CD4-positive, alpha-beta T cell treated with Interleukin-15 for 1 hour (primary cell): ENCODE measurements at regions not wholly inside any gene's neighbourhood (a gene's known extent, or its start where the extent isn't known, plus 50 kb on each side); places are given as distances from the start of the nearest gene placed in this dataset.
"Not testable (repeated sequence)": the region's sequence is repeated elsewhere in the genome, so short reads cannot be mapped to it uniquely, and the experiment has no call there.

Experiments
- DNase-seq: peaks from one replicate; pipeline ENCODE4 v3.0.0-alpha.2; 2020

- DNase-seq = no peak
Observed at GRCh38 chr6:9233226-9233625, 797.9 kb upstream of the SLC35B3 start.

GRCh38 chr6:9225441-9225871, 790.1 kb upstream of the SLC35B3 start:
- no peak for DNase-seq

DNA sequence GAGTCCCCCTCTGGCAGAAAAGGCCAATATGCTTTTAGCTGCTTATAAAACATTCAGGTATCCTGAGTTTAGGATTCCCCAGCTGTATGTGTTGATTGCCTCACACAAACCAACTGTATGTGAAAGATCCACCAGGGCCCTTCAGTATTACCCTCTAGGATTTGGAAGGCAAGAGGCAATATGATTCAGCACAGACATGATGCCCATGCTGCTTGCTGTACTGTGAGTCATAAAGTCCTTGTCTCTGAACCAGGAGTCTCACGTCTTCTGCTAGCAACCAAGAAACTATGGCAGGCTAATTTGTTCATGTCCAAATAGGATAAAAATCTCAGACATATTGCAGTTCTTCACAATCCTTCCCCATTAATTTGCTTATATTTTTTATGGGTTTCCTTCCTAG, 789.2 kb upstream of the SLC35B3 start:
- DNase-seq = no peak

- not testable (repeated sequence) for DNase-seq
Observed at GRCh38 chr6:9213717-9214116, 778.4 kb upstream of the SLC35B3 start.

DNA sequence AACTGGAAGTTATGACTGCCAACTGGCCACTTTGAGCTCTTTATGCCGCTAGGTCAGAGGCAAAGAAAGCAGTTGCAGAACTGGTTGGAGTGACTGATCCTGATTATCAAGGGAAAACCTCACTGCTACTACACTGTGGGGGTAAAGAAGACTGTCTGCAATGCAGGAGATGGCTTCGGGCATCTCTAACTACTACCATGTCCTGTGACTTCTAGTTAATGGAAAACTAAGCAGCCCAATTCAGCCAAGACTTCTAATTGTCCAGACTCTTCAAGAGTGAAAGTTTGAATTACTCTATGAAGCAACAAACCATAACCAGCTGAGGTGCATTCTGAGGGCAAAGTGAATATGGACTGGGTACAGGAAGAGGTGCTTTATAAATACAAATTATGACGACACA, 773.6 kb upstream of the SLC35B3 start:
- DNase-seq = no peak

- no peak for DNase-seq
Observed at GRCh38 chr6:9205645-9206044, 770.3 kb upstream of the SLC35B3 start.

GRCh38 chr6:9204171-9204570, 768.8 kb upstream of the SLC35B3 start:
- DNase-seq = no peak

- DNase-seq = no peak
Observed at GRCh38 chr6:9200712-9201111, 765.4 kb upstream of the SLC35B3 start.

GRCh38 chr6:9197726-9198125, 762.4 kb upstream of the SLC35B3 start:
- DNase-seq = no peak

DNA sequence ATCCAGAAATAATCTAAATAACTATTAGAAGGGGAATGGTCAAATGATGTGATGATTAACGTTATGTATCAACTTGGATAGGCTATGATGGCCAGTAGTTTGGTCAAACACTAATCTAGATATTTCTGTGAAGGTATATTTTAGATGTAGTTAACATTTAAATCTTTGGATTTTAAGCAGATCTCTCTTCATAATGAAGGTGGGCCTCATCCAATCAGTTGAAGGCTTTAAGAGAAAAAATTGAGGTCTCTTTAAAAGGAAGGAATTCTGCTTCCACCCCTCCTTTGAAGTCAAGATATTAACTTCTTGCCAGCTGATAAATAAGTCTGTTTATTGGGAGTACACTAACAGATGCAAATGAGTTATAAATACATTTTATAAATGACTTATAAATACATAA, 760.0 kb upstream of the SLC35B3 start:
- no peak for DNase-seq

DNA sequence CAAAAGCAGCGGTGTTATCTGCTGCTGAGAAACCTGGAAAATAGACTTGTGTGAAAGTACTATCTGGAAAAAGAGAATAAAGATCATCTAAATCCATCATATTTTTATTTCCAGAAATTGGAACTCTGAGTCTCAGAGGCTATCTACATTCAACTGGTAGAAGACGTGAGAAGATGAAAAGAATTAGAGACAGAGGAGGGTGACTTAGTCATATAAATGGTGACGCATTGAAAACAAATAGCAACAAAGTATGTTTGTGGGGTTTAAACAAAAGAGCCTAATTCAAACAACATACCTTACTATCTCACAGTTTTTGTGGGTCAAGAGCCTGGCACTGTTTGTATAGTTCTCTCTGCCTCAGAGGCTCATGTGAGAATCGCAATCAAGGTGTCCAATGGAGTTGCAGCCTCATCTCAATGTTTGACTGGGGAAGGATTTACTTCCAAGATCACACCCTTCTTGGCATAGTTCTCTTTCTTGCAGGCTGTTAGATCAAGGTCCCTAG, 757.1 kb upstream of the SLC35B3 start:
- no peak for DNase-seq

DNA sequence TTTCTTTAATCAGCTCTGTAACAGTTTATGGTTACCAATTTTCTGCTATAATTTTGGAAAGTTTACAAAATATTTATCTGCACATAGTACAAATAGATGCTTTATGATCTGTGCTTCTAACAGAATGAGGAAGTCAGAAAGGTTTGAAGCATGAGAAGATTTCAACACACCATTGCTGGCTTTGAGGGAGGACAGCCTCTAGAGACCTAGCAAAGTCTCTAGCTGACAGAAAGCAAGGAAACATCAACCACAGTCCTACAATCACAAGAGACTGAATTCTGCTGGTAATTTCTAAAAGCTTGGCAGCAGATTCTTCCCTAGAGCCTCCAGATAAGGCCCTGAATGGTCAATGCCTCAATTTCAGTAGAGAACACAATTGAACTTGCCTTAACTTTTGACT, 750.8 kb upstream of the SLC35B3 start:
- DNase-seq = no peak

- DNase-seq = no peak
Observed at GRCh38 chr6:9178071-9178470, 742.7 kb upstream of the SLC35B3 start.

GRCh38 chr6:9173229-9173628, 737.9 kb upstream of the SLC35B3 start:
- DNase-seq = no peak

DNA sequence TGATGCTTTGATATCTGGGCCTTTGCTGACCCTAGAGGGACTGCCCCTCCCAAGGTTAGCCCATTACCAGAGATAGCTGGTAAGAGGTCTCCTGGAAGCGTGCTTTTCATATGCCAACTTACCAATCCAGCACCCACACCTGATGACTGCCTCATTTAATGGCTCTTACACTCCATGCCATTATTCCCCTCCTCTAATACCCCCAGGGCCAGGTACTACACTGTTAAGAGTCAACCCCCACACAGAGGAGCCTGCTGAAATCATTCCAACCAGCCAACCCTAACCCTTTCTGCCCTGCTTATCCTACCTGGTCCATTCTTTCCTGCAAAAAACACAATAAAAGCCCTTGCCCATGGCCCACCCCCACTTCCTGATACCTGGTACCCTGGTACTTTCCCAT, 736.8 kb upstream of the SLC35B3 start:
- no peak for DNase-seq

DNA sequence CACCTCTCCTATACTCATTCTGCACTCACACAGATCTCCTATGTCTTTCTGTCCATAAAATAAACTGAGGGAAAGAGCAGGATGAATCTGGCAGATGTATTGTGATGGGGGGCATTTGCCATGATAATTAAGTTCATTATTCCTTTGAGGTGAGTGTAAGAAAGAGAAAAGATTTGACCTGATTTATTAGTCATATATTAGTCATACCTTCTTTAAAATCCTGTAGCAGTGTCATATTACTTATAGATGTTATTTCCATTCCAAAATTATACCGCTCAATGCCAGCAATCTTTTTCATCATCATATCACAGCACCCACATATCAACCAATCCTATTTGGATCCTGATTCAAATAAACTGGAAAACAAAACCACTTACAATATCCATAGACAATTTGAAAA, 733.3 kb upstream of the SLC35B3 start:
- no peak for DNase-seq

DNA sequence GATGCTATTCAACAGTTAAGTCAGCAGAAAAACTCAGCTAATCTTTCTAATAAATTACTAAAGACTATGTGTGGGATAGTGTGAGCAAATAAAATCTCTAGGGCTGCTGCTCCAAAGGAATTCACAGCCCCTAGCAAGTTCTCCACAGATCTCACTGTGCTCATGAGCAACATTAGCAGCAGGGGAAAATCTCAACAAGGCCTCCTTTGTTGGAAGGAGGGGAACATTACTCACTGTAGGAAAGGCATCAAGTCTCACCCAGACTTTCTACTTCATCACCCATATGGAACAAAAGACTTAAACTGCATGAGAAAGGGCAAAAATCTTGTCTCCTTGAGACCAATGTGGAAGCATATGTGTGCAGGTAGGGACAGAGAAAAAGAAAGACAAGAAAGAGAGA, 726.4 kb upstream of the SLC35B3 start:
- DNase-seq = no peak

GRCh38 chr6:9159051-9159450, 723.7 kb upstream of the SLC35B3 start:
- DNase-seq = no peak

DNA sequence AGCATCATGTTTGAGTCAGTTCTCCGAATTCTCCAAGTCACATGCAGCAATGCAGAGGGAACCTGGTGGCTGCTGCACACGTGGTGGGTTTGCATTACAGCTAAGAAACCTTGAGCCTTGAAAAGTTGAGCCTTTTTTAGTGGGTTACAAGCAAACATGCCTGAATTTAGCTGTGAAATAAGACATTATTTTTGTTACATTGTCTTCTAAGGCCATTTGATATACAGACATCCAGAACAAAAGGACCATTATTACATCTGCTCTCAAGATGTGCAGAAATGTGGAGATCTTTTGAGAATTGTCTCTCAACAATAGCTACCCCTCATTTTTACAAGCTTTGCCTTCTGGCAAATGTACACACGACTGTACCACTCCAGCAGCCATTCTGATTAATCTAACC, 720.5 kb upstream of the SLC35B3 start:
- no peak for DNase-seq

DNA sequence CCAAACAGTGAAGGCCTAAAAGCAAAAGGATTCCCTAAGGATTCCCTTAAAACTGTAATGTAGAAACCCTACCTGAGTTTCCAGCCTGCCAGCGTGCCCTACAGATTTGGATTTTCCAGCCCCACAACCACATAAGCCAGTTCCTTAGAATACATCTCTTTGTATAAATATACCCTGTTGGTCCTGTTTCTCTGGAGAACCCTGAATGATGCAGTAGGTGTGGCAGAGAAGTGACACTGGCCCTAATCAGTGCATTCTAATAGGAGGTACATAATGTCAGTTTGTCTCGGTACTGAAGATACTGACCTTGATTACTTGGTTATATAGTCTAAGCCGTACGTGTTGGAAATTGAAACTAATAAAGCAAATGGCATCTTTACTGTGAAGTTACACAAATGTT, 707.8 kb upstream of the SLC35B3 start:
- DNase-seq = no peak

DNA sequence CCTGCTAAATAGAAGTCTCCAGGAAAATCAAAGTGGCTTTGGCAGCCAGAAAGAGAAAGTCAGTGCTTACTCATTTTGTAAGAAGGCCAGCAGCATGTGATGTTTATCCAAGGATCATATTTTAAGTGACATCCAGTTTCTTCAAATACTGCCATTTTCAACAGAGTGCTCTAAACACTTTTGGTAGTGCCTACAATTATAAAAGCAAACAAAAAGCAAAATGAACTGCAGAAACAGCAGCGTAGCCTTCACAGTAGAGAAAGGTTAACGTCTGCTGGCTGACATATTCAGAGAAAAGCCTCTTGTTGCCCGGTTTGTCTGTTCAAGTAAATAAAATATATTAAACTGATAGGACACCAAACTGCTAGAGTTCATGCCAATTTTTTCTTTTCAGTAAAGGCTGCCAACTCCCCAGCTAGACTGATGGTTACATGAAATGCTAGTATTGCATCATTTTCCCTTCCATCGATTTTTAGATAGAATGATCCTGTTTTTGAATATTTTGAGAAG, 705.7 kb upstream of the SLC35B3 start:
- no peak for DNase-seq

- DNase-seq = no peak
Observed at GRCh38 chr6:9140172-9140571, 704.8 kb upstream of the SLC35B3 start.

DNA sequence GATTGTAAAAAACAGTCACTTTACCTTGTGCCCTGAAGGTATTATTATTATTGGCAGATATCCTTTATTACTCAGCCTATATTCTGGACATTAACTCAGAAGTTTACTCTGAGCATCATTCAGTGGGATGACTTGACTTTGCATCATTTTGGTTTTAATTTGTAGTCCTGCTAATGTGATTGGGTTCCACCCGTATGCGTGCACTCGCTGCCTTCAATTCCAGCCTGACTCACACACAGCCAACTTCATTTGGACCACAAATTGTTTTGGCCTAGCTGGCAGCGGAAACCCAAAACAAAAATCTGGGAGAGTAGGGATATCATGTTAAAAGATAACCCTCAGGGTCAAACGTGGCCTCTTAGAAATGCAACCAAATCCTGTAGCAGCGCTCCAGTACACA, 704.4 kb upstream of the SLC35B3 start:
- DNase-seq = no peak

GRCh38 chr6:9138936-9139335, 703.6 kb upstream of the SLC35B3 start:
- DNase-seq = no peak

DNA sequence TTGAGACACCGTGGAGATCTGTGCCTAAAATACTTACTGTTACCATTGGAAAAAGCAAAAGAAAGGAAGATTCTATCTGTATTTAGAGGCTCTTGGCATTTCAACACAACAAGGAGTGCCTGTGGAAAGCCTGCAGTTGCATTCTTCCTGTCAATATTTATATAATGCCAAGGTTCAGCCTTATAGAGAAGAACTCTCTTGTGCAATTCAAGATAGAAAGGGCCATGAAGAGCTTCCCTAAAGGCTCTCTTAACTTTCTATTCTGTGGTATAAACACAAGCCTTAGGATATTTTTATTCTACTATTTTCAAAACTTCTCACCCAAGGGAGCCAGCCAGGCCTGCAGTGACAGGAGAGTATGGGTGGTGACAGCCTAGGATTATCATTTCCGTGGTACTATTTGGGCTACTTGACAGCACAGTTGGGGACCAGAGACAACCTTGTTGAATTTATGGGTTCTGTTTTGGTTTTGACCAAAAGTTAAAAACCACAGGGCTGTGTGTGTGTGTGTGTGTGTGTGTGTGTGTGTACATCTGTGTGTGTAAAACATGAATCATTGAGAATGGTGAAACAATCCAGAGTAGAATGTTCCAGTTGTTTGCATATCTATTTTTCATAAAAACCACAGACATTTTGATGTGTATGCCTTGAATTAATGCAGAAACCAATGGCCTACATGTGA, 700.9 kb upstream of the SLC35B3 start:
- no peak for DNase-seq
